Activated CD4-positive, CD25-positive, alpha-beta regulatory T cell treated with anti-CD3 and anti-CD28 coated beads, Interleukin-2, amount 50 U/mL, for 24 hours (primary cell): ENCODE measurements at regions not wholly inside any gene's neighbourhood (a gene's known extent, or its start where the extent isn't known, plus 50 kb on each side); places are given as distances from the start of the nearest gene placed in this dataset.

ENCODE experiments used
- ATAC-seq, 2 donors: fragments of 150-1000 bp; cut with Tn5 transposase; one replicate each; pipeline ENCODE4 v1.10.0; 2021; ENCODE audit warnings: mild to moderate bottlenecking in 1 of 2, moderate library complexity in 1 of 2

DNA sequence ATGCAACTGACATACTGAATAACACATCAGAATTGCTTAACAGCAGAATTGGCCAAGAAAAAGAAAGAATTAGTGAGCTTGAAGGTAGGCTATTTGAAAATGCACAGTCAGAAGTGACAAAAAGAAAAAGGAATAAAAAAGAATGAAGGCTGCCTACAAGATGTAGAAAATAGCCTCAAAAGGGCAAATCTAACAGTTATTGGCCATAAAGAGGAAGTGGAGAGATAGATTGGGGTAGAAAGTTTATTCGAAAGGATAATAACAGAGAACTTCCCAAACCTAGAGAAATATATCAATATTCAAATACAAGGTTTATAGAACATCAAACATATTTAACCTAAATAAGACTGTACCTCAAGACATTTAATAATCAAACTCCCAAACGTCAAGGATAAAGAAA is 67.5 kb downstream of the ATP6V1G3 start:
- ATAC-seq: no peak

DNA sequence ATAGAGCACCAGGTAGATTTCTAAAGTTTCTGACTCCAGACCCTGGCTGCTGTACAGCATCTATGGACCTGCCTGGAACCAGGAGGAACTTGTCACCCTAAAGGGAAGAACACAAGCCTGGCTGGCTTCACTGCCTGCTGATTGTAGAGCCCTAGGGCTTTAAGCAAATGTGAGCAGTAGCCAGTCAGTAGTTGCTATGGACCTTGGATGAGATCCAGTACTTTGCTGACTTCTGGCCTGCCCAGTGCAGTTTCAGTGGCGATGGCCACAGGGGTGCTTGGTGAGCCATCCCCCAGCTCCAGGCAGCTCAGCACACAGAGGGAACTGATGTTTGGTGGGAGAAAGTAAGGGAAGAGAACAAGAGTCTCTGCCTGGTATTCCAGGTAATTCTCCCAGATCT is 68.4 kb downstream of the ATP6V1G3 start:
- ATAC-seq: no peak

DNA sequence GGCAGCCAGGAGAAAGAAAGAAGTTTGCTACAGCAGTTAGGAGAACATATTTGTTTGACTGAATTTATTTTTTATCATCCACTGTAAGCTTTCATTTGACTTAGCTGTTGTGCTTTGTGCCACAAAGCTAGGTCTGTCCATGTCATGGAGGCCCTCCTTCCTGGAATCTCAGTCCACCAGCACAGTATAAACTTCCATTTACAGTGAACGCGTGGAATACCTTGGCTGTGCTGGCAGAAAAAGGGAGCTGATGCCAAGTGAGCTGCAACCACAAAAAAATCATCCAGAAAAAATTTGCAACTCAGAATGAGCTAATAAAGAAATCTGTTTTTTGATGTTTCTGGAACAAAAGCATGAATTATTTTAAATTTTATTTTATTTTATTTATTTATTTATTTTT is 72.6 kb downstream of the ATP6V1G3 start:
- no peak for ATAC-seq

DNA sequence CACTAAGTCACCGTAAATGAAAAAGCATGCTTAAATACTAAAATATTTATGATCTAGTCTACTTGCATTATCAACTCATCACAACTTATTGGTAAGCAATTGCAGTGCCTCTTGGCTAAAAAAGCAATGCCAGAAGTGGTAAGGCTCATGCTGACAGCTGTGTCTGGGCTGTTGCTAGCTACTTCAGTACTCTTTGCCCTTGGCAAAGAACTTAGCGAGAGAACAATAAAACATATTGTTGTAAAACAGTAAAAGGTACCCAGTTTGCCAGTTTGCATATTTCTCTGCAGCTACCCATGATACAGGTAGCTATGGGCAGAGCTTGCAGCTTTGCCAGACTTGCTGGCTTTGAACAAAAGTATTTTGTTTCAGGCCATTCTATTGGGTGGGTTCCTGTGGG is 73.1 kb downstream of the ATP6V1G3 start:
- ATAC-seq: no peak

DNA sequence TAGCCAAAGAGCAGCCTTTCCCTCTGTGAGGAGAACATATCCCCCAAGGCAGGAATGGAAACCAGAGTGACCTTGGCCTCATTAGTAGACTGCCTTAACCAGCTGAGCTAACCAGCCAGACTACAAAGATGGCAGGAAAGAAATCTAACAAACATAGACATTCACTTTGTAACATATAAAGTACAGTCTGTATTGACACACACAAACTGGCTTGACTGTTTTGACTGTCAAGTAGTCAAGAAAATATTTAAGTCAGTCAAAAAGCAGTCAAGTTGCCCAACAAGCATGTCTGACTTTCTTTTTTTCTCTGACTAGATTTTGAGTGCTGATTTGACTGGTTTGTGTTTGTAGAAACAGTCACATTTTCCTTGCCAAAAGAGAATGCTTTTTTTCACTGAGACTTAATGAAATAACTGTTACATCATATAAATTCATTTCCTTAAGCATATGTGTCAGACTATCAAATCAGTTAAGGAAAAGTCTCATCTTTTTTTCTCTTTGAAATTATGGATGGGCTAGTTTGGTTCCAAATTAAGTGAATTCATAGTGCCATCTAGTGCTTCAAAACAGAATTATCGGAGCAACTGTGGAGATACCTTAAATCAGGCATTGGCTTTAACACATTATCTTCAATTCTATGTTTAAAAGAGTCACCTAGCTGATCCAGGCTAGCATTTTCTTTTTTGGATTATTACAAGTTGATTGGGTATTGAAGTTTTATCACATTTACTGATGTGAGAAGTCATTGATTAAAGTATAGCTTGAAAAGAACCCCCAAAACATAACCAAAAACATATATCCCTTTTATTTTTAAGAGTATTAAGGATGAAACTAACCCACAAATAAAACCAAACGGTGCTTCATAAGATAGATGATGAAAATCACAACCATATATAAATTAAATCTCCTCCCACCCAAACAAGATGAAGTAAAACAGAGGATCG is 75.0 kb downstream of the ATP6V1G3 start:
- peak; percentile 49 to 54 for ATAC-seq

DNA sequence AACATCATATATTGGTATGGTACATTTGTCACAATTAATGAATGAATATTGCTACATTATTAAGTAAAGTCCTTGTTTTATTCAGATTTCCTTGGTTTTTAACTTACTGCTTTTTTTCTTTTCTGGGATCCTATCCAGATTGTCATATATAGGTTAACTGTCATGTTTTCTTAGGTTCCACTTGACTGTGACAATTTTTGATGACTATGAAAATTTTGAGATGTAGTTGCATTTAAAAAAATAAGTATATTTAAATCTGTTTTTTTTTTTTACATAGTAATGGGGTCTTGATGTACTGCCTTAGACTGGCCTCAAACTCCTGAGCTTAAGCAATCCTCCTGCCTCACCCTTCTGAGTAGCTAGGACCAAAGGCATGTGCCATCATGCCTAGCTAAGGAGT is 76.8 kb downstream of the ATP6V1G3 start:
- ATAC-seq: no peak

DNA sequence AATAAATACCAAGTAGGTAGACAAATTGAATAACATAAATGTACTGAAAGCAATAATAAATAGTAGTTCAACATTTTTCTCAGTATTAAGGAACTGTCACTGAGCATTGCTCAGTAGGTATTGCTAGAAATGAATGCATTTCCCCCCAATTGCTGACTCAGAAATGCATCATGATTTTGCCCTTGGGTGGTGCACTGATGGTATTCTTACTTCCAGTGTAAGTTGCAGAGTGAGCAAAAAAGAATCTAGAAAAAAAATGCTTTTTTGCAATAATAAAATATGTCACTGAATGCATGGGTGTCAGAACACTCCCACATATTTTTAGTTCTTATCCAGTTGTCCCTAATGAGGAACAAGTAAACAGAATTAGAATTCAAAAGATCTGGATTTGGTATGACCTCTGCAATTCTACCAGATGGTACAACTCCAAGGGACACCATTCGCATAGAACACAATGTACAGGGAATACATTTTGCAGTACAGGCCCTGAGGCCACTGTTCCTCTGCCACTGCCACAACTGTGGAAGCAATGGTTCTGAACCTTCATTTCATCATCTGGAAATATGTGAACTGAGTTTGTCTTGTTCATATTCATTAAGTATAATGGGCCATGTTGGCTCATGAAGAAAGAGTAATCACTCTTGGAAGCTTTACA is 78.0 kb downstream of the ATP6V1G3 start:
- ATAC-seq: peak; percentile 85 to 87

DNA sequence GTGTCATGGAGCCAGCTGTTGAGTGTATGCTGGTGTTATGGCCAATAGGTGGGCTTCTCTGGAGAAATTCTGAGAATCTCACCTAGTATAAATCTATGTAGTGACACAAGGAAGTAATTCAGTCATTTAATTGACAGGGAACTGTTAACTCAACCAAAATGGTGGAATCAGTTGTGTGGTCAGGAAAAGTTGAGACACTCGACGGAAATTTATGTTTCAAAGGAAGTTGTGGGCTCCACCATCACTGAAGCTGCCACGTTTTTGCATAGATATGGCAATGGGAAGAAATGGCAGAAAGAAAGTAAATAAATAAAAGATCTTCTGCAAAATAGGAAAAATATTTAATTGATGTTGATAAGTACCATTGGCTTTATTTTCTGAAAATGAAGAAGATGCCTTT is 84.5 kb downstream of the ATP6V1G3 start:
- no peak for ATAC-seq

DNA sequence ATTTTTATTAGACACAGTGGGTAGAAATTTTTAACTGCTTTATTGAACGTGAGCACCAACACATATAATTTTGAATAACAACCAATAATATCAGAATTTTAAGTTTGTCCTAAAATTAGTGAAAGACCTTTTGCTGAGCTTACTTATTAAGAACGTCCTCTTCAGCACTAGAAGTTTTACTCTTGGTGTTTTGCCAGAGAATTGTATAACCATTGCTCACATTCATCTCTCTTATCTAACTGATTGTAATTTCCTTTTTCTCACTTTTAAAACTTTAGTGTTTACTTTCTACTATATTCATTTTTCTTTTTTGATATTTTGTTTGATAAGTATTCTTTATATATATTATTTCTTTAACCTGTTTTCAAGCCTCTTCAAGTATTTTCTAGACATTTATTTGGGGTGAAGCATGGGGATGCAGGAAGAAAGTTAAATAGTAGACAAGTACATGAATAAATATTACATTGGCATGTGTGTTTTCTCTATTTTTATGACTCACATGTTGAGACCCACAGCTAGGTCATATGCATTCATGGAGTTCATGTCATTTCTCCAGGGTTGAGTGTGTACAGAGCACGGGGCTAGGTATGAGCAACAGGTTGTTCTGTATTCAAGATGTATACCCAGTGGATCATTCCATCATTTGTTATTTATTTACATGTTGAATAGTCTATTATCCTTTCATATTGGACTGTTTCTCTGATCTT is 90.6 kb downstream of the ATP6V1G3 start:
- ATAC-seq: peak in 1 of 2 donors; percentile 49

DNA sequence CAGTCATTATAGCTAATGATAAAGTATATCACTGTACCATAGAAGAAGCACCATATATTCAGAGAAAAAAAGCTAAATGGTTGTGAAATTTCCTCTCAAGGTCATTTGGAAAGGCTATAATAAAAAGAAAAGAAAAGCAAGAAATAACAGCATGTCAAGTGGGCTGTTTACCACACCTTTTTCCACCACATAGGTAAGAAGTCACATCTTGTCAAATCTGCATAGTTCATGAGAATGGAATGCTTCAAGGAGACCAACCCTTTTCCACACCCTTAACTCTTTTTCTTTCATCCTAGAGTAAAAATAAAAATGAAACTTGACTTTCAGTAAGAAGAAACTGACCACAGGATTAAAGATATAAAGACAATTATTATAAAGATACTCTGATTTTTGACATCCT is 91.2 kb downstream of the ATP6V1G3 start:
- ATAC-seq: no peak

DNA sequence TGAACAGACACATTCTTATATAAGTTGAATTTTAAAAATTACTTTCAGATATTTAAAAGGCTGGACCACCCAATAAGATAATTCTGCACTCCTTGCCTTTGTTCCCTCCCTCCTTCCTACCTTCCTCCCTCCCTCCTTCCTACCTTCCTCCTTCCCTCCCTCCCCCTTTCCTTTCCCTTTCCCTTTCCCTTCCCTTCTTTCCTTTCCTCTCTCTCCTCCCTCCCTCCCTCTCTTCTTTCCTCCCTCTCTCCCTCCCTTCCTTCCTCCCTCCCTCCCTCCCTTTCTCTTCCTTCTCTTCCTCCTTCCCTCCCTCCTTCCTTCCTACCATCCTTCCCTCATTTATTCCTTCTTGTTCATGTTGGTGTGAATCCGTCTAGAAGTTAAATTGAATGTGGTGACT is 93.0 kb downstream of the ATP6V1G3 start:
- ATAC-seq: no peak

DNA sequence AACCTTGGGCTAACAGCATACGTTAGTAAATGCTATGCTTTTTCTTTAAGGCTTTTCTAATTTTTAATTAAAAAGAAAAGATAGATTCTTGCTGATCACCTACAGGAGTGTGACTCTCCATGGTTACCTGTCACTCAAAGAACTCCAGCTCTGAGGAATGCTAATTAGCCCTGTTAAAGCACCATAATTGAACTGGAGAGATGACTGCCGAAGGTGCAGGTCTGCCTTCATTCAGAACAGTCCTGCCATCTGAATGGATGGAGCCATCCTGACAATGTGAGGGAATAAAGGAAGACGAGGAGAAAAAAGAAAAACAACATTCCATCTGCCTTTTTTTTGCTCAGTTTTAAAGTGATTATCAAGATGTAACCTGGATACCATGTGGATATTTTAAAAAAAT is 94.6 kb downstream of the ATP6V1G3 start:
- ATAC-seq: no peak

DNA sequence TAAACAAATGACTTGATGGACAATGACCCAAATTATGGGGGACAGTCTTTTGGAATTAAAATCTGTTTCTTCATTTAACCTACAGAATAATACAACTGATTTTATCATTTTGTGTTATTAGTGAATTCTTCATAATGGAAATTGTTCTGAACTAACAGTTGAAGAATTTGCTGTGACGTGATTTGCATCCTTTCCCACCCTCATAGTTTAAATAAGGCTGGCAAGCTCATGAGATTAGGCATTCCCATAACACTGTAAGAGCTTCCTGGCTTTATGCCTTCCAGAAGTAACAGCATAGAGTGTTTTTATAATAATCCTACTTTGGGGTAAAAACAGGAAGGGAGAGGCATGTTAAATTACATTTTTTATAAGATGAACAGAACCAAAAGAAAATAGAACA is 95.7 kb downstream of the ATP6V1G3 start:
- no peak for ATAC-seq

DNA sequence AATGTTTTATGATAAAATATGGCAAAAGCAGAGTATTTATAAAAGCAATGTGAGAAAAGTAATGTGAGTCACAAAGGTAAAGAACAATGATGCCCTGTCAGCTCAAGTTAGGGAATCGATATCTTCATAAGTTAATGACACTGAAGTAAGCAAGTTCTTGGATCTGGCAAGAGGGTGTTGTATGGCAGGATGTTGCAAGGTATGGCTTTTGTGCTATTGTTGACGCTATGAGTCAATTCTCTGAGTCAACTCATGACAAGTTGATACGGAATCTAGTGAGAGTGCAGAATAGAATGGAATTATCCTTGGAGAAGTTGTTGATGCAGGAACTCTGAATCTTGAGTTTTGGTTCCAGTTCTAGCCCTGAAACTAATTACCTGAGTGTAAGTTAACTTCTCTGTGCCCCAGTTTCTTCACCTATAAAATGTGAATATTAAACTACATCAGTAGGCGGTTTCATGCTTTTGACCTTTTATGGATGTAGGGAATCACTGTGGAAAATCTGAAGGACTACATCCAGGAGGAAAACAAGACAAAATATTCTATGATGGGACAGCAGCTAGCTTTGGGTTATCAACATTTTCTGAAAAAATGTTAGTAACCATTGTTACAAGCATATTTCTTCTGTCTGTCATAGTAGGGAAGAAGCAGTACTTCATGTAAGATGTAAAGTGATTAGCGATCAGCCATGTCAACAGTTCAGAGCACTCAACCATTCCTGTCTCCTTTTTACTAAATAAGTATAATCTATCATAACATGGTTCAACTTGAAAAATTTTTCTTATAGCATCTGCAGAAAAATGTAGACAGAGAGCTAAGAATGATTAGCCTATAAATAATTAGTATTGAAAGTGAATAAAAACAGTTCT is 96.9 kb downstream of the ATP6V1G3 start:
- no peak for ATAC-seq

DNA sequence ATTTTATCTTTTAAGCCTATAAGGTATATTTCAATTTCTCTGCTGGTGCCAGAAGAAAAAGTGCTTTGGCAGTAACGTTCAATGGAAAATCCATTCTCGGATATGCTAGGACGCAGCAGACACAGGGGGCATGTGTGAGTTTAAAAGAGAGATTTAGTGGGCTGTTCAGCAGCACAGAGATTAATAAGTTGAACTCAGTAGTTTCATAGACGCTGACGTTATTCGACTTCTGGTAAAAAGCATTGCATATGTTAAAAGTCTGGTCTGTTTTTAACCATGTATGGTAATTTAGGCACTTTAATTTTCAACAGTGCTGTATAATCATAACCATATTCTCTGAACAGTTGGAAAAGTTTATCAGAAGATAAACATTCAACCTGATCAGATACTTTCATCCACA is 99.6 kb downstream of the ATP6V1G3 start:
- no peak for ATAC-seq

DNA sequence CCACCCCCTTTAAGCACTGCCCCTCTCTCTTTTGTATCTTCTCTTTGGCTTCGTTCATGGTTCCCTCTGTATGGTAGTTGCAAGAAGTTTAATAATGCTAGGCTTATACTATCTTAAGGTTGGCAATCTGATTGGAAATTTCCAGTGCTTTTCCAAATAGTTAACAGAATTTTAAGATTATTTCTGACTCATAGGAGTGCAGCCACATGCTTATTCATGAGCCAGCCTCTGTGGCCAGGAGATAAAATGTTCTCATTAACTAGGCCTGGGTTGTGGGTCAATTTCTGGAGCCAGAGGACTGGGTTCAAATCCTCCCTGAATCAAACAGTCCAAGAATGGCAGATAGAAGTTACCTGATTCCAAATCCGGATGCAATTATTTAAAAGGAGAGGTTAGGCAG is 103.1 kb downstream of the ATP6V1G3 start:
- ATAC-seq: no peak

DNA sequence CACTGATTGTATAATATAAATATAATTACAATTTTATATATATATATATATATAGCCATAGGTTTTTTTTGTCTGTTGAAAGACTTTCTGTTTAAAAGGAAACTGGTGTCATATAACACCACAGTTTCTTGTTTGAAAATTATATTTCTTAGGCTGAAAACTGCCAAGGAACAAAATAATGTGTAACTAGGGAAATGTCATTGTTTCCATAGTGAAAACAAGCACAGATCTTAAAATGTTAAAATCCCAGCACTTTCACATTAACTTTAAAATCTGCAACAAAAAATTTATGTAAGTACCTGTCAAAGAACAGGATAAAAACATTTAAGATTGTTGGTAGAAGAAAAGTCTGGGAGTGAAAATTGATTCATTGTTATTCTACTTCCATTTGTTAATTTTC is 104.2 kb downstream of the ATP6V1G3 start:
- ATAC-seq: no peak

DNA sequence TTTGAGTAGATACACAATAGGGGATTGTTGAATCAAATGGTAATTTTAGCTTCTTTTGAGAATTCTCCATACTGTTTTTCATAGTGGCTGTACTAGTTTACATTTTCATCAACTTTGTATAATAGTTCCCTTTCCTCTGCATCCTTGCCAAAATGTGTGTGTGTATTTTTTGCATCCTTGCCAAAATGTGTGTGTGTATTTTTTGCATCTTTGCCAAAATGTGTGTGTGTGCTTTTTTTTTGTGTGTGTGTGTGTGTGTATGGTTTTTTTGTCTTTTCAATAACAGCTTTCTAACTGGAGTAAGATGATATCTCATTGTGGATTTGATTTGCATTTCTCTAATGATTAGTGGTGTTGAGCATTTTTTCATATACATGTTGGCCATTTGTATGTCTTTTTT is 105.4 kb downstream of the ATP6V1G3 start:
- ATAC-seq: no peak

DNA sequence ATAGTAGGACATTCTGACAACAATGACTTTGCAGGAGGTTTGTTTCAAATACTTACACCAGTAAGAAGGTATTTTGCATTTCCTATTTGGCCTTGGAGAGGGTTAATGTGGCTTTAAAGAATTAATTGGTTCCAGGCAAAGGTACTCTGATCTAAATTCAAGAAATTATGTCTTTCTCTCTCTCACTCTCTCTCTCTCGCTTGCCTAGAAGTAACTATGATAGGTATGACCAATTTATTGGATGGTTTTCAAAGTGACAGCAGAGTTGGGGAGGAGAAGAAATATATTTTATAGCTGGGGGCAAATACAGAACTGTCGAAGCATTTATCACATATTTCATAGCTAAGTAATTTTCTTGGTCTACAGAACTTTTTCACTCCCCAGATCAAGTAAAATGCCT is 116.0 kb downstream of the ATP6V1G3 start:
- ATAC-seq: no peak

DNA sequence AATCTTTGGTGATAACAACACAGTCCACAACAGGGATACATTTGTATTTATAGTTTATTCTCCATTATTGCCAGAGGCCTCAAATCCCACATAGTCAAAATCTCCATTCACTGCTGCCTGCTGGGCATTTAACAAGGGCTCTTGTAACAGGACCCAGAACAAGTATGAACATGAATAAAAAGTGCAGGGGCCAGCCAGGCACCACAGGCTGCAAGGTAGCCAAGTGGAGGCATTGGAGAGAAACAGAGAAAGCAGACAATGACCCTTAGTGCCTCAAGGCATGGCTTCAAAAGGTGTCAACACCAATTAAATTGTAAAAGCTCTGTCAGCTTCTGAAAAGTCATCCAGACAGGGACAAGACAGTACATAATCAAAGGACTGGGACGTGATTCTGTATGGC is 116.8 kb downstream of the ATP6V1G3 start:
- ATAC-seq: no peak

DNA sequence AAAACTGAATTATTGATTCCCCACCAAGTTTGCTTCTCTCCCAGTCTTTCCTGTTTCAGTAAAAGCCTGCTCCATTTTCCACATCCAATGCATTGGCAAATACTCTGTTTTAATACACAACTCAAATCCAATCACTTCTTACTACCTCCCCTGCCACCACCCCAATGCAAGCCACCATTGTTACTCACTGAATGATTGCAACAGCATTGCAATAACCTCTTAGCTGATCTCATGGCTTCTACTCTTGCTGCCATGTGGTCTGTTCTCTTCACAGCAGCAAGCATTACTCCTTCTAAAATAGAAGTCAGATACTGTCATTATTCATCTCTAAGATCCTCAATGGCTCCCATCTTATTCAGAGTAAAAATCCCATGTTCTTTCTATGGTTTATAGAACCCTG is 123.4 kb downstream of the ATP6V1G3 start:
- ATAC-seq: no peak

DNA sequence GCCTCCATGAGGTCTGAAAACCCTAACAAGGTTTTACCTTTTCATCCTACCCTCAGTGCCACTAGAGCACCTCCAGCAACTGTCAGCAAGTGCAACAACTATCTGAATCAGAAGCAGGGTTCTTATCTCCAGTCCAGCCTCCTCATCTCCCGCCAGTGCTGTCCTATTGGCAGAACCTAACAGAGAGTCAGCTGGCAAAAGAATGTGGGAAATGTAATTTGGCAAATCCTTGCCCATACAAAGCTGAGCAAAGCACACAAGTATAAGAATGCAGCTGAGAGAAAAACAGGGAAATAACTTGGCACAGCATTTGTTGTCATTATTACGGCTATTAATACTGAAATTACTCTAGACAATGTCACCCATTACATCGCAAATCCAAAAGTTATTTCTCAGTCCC is 124.2 kb downstream of the ATP6V1G3 start:
- ATAC-seq: no peak

DNA sequence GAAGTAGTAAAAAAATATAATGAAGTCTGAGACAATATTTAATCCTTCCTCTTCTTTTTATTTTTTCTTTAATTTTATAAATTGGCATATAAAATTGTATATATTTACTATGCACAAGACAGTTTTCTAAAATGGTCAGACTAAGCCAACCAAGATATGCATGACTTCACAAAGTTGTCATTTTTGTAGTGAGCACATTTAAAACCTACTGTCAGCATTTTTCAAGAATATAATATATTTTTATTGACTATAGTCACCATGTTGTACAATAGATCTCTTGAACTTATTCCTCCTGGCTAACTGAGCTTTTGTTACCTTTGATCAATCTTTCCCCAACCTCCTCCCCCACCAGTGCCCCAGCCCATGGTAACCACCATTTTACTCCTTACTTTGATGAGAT is 129.2 kb downstream of the ATP6V1G3 start:
- ATAC-seq: no peak
